ENCODE measurements at regions not wholly inside any gene's neighbourhood (a gene's known extent, or its start where the extent isn't known, plus 50 kb on each side); places are given as distances from the start of the nearest gene placed in this dataset.
"Not testable (repeated sequence)": the region's sequence is repeated elsewhere in the genome, so short reads cannot be mapped to it uniquely, and the experiment has no call there.

DNA sequence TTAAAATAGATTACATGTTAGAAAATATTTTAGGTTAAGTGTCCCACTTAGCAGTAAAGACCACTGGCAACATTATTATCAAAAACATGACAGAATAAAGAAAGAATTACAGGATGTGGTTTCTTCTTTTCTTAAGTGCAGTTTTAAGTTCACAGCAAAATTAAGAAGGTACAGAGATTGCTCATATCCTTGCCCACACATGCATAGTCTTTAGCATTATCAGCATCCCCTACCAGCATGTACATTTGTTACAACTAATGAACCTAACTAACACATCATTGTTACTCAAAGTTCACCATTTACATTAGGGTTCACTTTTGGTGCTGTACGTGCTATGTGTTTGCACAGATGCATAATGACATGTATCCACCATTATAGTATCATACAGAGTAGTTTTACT lies 837.7 kb upstream of the CDH9 start:
- TF ChIP-seq, protein P1, sequence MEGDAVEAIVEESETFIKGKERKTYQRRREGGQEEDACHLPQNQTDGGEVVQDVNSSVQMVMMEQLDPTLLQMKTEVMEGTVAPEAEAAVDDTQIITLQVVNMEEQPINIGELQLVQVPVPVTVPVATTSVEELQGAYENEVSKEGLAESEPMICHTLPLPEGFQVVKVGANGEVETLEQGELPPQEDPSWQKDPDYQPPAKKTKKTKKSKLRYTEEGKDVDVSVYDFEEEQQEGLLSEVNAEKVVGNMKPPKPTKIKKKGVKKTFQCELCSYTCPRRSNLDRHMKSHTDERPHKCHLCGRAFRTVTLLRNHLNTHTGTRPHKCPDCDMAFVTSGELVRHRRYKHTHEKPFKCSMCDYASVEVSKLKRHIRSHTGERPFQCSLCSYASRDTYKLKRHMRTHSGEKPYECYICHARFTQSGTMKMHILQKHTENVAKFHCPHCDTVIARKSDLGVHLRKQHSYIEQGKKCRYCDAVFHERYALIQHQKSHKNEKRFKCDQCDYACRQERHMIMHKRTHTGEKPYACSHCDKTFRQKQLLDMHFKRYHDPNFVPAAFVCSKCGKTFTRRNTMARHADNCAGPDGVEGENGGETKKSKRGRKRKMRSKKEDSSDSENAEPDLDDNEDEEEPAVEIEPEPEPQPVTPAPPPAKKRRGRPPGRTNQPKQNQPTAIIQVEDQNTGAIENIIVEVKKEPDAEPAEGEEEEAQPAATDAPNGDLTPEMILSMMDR (IDR thresholded peaks at IDR 0.05; ENCODE audit: low read depth, low read length), result no peak
- no peak overlapping the region for H3K4me3 ChIP-seq (ENCODE audit: low read depth, low read length)

- H3K4me3 ChIP-seq (ENCODE audit: low read depth, low read length), result no peak overlapping the region
Observed at GRCh38 chr5:27875148-27875547, 836.8 kb upstream of the CDH9 start.

GRCh38 chr5:27868292-27868691 lies 829.9 kb upstream of the CDH9 start:
- H3K4me3 ChIP-seq (ENCODE audit: low read depth, low read length), result no peak overlapping the region
- TF ChIP-seq, protein P1 (IDR thresholded peaks at IDR 0.05; ENCODE audit: low read depth, low read length), result no peak

More at GRCh38 chr5:27875148-27875547, 836.8 kb upstream of the CDH9 start:
- TF ChIP-seq, protein P1 (IDR thresholded peaks at IDR 0.05; ENCODE audit: low read depth, low read length), result no peak

DNA sequence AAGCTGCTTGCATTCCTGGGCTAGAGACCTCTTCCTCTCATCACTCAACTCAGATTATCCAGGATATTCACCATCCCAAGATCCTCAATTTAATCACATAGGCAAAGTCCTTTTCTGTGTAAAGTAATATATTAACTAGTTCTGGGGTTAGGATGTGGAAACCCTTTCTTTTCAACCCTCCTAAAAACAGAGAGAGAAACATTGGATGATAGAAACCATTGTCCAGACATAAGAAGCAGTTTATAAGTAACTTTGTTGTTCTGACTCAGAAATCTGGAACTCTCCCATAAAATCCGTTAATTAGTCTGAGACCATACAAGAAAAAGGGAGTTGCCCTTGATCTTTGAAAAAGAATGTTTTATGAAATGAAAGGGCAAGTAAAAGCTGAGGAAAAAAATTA lies 817.1 kb upstream of the CDH9 start:
- H3K4me3 ChIP-seq (ENCODE audit: low read depth, low read length), result no peak overlapping the region
- TF ChIP-seq, protein P1 (IDR thresholded peaks at IDR 0.05; ENCODE audit: low read depth, low read length), result no peak

GRCh38 chr5:27854243-27854852 lies 816.0 kb upstream of the CDH9 start:
- H3K4me3 ChIP-seq (ENCODE audit: low read depth, low read length), result no peak overlapping the region
- TF ChIP-seq, protein P1 (IDR thresholded peaks at IDR 0.05; ENCODE audit: low read depth, low read length), result no peak

DNA sequence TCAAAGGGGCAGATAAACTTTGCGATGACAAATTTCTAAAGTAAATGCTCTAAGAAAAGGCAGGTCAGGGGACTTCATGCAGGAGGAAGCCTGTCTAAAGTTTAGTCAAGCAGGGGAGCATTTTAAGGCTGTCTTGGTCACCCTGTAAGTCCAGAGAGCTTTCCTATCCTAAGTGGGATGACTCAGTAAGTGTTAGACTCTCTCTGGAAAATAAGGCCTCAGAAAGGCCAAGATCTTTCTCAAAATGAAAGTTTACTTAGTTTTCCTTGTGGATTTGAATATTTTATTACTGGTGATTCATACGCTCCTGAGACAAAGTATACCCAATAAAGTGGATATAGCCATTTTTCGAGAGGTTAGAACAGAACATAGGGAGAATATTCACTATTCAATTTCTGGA lies 806.9 kb upstream of the CDH9 start:
- no peak overlapping the region for H3K4me3 ChIP-seq (ENCODE audit: low read depth, low read length)
- TF ChIP-seq, protein P1 (IDR thresholded peaks at IDR 0.05; ENCODE audit: low read depth, low read length), result no peak

- not testable (repeated sequence) for H3K4me3 ChIP-seq (ENCODE audit: low read depth, low read length)
Observed at GRCh38 chr5:27836704-27837103, 798.3 kb upstream of the CDH9 start.

DNA sequence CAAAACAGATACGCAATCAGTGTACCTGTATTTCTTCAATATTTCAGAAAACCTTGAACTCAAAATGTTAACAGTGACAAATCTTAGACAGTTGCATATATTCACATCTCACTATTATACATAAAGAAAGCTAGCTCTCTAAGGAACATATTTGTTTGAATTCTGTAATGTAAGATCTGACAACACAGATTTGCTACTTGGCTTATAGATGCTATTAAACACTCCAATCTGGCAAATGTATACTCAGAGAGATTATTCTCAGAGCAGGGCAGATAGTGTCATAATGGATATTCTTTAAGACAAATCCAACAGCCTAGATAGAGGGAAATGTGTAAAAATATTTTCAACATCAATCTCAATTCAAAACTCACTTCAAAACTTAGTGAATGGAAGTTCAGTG lies 794.5 kb upstream of the CDH9 start:
- no peak overlapping the region for H3K4me3 ChIP-seq (ENCODE audit: low read depth, low read length)
- TF ChIP-seq, protein P1 (IDR thresholded peaks at IDR 0.05; ENCODE audit: low read depth, low read length), result no peak

Measured in WI38 (cell line).